GM19328 (cell line): ENCODE measurements at regions not wholly inside any gene's neighbourhood (a gene's known extent, or its start where the extent isn't known, plus 50 kb on each side); places are given as distances from the start of the nearest gene placed in this dataset.

Experiments used
- ATAC-seq: cut with Tn5 transposase; IDR thresholded peaks from one replicate; pipeline ENCODE4 v1.9.1; 2021; ENCODE audit warnings: mild to moderate bottlenecking, moderate library complexity; ENCODE audit not compliant: unreplicated experiment

DNA sequence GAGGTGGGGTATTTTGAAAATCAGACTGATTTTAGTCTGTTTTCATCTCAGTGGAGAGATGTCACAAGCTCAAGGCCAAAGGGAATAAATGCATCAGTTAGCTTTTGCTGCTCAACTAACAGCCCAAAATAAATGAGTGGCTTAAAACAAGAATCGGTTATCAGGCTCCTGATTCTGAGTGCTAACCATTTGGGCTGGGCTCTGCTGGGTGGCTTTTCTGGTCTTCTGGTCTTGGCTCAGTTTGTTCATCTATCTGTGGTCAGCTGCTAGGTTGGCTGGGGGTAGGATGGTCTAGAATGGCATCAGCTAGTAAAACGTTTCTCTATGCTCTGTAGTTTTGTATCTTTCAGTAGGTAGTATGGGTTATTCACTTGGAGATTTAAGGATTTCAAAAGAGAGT, 357.5 kb upstream of the JAG1 start:
- ATAC-seq, result no peak

DNA sequence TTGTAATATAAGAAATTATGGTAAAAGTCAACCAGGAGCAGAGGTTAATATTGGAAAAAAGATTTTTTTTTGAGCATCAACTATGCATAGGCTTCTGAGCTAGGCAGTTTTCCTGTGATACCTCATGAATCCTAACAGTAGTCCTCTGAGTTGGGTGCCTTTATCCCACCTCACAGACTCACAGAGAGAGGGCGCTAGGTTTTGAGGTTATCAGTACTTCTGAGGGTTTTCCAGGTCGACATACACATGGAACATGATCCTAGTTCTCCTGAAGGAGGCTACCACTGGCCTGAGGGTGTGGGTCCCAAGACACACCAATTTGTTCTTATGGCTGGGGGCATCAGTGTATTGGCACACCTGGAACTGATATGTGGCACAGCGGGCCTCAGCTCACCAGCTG, 358.8 kb upstream of the JAG1 start:
- no peak for ATAC-seq

DNA sequence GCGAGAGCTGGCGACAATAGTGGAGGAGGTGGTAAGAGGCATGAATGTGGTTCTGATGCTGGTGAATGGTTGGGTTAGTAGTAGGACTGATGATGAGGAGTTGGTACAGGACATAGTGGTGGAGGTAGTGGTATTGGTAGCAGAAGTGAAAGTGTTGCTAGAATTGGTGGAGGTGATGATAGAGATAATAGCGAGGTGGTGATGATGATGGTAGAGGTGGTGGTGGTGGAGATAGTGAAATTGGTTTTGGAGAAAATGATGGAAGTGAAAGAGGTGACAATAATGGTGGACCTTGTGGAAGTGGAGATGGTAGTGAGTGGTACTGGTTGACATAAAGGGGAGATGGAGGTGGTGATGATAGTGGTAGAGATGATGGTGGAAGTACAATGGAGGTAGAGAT, 360.2 kb upstream of the JAG1 start:
- no peak for ATAC-seq

- ATAC-seq, result no peak
These were observed 361.4 kb upstream of the JAG1 start for GRCh38 chr20:11035211-11035610.

DNA sequence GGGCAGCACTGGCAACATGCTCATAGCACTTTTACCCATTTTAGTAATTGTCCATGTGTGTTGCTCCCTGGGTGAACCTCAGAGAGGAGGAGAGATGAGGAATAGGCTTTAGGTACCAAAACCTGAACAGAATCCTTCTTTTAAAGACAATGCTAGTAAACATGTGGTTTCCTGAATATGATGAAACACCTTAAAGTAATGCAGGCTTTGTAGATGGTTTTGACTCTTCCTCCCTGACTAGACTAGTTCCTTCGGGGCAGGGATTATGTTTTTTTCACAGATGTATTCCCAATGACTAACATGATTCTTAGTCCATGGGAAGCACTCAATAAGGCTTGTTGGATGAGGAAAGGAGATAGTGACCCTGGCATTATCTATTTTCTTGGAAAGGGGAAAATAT, 367.6 kb upstream of the JAG1 start:
- ATAC-seq, result no peak

GRCh38 chr20:11043001-11043400, 369.2 kb upstream of the JAG1 start:
- ATAC-seq, result no peak

DNA sequence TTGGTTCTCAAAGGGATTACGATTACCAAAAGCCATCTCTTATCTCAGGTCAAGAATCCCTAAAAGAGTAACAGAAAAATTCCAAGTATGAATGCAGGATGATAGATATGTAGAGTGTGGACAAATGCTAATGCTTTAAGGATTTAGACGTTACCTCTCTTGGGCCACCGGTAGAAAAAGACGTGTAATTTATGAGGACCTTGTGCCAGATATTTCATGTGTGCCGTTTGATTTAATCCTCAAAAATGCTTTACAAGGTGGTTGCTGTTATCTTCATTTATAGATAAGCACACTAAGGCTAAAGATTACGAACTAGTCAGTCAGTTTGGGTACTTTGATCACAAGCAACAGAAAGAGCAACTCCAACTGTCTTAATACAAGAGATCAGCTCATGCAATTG, 370.8 kb upstream of the JAG1 start:
- ATAC-seq, result no peak

GRCh38 chr20:11045412-11046175, 371.8 kb upstream of the JAG1 start:
- no peak for ATAC-seq

DNA sequence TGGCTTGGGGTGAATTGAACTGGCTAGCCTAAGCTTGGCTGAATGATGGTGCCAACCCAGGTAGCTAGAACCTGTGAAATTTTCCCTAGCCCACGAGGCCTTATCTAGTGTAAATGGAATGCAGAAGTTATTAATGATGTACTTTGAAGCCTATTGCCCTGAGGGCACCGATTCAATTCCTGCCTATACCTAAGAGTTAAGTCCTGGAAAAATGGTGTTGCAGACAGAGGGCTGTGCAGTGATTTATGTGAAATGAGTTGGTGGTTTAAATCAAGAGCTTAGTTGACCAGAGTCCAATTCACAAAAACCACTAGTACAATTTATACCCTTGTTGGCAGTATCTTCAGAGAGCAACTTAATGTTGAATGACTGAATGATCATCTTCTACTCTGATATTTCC, 373.8 kb upstream of the JAG1 start:
- no peak for ATAC-seq

- ATAC-seq, result no peak
These were observed 374.9 kb upstream of the JAG1 start for GRCh38 chr20:11048739-11049138.

DNA sequence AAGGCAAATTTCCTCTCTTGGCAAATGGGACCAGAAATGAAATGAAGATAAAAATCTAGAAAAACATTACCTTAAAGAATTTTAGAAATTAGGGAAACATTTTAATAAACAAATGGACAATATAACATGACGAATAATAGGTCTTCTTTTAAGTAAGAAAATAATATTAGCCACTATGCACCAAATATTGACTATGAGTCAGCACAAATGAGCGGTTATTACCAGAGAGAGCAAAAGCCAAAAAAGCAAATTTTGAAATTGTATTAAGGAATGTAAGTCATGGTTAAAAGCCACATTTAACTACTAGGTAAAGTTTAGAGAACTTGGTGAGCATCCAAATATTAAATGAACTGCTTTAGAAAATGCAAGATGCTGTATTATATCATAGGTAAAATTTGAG, 376.6 kb upstream of the JAG1 start:
- no peak for ATAC-seq

- no peak for ATAC-seq
These were observed 377.3 kb upstream of the JAG1 start for GRCh38 chr20:11051136-11051535.

GRCh38 chr20:11053310-11053709, 379.5 kb upstream of the JAG1 start:
- no peak for ATAC-seq

- ATAC-seq, result no peak
These were observed 380.6 kb upstream of the JAG1 start for GRCh38 chr20:11054266-11054993.

DNA sequence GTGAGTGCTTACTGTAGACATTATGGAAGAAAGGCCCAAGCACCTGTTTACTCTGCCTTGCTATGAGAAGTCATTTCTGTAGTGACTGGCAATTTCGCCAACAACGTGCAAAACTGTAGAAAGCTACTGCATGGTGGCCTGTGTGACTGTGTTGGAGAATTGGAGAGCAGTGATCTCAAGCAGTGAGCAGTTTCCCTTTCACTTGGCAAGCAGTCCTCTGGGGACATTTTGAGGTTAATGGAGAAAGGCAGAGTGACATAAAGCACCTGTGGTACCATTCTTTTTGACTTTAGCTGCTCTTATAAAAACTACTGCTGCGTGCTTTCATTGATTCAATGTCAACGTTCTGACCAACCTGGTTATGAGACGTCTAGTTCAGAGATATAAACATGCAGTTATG, 382.6 kb upstream of the JAG1 start:
- no peak for ATAC-seq

- no peak for ATAC-seq
These were observed 383.8 kb upstream of the JAG1 start for GRCh38 chr20:11057624-11058023.

- no peak for ATAC-seq
These were observed 385.9 kb upstream of the JAG1 start for GRCh38 chr20:11059659-11060058.

DNA sequence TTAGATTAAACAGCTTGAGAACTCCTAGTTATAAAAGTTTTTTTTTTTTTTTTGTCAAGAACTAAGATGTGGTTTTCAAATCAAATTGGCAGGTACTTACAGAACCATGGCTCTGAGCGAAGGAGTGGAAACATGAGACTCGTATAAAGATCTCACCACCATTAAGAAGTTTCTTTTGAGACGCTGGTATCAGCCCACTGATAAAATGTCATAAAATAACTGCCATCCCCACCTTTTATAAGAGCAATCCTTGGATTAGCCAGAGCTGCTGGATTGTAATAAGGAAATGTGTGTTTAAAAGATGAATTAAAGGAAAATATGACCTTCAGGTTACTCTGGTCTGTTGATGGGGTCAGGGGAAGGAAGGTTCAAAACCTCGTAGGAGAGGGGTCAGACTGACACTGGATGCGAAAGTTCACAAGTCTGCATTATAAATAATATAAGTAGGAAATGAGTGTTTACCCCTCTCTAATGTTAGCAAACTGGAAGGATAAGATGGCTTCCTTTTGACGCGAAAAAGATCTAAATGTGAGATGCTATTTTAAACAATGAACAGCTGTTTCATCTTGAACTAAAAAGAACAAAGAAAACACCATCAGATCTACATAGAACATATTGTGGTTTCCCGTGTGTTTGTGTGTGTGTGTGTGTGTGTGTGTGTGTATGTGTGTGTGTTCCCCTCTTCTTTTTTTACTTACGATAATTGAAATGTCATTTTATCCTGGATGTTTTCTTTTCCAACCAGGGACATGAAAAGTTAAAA, 386.8 kb upstream of the JAG1 start:
- no peak for ATAC-seq

DNA sequence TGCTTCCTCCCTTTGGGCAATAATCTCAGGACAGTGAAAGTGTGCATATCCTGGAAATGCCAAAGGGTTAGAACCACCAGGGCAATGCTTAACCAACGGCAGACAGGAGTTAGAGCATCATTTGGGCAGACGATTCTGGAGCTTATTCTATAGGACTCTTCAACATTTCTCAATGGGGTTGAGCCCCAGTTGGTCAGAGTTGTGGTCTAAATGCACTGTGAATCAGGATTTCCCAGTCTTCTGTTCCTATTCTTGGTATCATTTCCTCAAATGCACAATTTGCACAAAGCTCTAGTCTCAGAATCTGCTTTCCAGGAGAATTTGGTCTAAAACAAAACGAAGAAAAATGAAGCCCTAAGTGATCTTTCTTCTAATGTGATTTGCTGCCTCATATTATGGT, 389.6 kb upstream of the JAG1 start:
- ATAC-seq, result no peak

GRCh38 chr20:11064946-11065345, 391.1 kb upstream of the JAG1 start:
- ATAC-seq, result no peak

DNA sequence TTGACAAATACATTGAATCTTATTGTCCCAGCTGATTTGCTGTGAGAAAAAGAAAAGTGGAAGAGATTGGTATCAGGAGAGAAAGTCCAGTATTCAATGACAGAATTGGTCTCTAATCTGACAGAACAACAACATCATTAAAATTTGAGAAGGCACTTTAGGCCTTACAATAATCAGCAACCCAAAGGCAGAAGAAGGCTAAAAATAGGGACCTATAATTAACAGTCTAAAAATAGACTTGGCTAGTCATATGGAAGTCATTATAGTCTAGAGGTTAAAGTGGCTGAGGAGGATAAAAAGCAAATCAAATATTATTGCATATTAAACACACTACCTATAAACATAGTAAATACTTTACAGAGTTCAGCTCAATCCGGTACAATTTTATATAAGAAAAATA, 393.6 kb upstream of the JAG1 start:
- ATAC-seq, result no peak

DNA sequence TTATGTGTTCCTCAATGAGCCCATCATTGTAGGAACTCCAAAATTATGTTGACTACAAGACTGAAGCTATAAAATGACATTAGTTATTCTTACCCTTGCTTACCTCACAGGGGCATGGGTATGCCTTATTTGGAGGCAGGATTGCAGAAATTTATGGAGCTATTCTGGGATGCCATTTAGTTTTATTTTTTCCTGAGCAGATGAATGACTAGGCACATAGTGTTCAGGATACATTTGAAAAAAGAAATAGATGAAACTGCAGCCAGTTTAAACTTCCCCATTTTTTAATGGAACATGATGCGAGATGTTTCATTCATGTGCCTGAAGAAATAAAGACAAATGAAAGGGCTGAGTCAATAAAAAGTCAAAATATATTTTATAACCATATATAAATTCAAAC, 399.2 kb upstream of the JAG1 start:
- ATAC-seq, result no peak
